ENCODE measurements at regions not wholly inside any gene's neighbourhood (a gene's known extent, or its start where the extent isn't known, plus 50 kb on each side); places are given as distances from the start of the nearest gene placed in this dataset.

DNA sequence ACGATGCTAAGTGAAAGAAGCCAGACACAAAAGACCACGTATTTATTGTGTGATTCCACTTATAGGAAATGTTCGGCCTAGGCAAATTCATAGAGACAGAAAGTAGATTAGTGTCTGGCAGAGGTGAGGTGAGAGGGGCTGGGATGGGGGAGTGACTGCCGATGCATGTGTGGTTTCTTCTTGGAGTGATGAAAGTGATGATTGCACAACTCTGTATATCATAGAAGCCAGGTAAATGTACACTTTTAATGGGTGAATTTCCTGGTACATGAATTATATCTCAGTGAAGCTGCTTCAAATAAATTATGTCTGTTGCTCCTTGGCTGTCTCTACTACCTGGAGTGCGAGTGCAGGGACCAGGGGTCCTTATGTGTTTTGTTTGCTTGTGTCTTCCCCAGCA lies 76.2 kb upstream of the PTCH1 start (continued):
- TF ChIP-seq CTCF (conservative IDR thresholded peaks at IDR 0.05; ENCODE audit: low read depth in 2 of 2) (no peak), STAT1 (IDR thresholded peaks at IDR 0.05; ENCODE audit: unreplicated experiment) (no peak), ZNF331 (CRISPR knock-in tag; IDR thresholded peaks at IDR 0.05; ENCODE audit: low read depth) (no peak)

GRCh38 chr9:95588724-95589588 lies 72.2 kb upstream of the PTCH1 start:
- Histone ChIP-seq H3F3A (replicated peaks; ENCODE audit: low read depth) (no peaks in the 10 kb centered on the region), H3K27ac (ENCODE audit: low read depth) (no peak overlapping the region), H3K27me3 (ENCODE audit: insufficient read depth) (no peaks in the 10 kb centered on the region), H3K79me2 (replicated peaks; ENCODE audit: insufficient read depth) (no peaks in the 10 kb centered on the region), H3K4me2 (no peak overlapping the region), H3K4me3 (no peak overlapping the region), H3K36me3 (ENCODE audit: insufficient read depth) (no peaks in the 10 kb centered on the region), H3K4me1 (ENCODE audit: insufficient read depth) (peaks cover 8% of the 10 kb centered on the region), H2AFZ (no peak overlapping the region), H3K9me2 (ENCODE audit: insufficient read depth) (no peaks in the 10 kb centered on the region), H4K20me1 (replicated peaks; ENCODE audit: insufficient read depth) (no peaks in the 10 kb centered on the region)
- Mint-ChIP-seq H3K27me3 (ENCODE audit: insufficient read depth, low read depth, poor library complexity) (peaks cover 16% of the 10 kb centered on the region), H3K9me3 (no peaks in the 10 kb centered on the region; the same call in 2 of the 3 replicates), H3K4me1 (peaks cover 7% of the 10 kb centered on the region), H3K36me3 (ENCODE audit: low read depth) (no peaks in the 10 kb centered on the region), H3K27ac (no peak overlapping the region), H3K4me3 (no peak overlapping the region)
- no peak for TF ChIP-seq JUNB (IDR thresholded peaks at IDR 0.05; ENCODE audit: unreplicated experiment)
- TF ChIP-seq, protein P1, sequence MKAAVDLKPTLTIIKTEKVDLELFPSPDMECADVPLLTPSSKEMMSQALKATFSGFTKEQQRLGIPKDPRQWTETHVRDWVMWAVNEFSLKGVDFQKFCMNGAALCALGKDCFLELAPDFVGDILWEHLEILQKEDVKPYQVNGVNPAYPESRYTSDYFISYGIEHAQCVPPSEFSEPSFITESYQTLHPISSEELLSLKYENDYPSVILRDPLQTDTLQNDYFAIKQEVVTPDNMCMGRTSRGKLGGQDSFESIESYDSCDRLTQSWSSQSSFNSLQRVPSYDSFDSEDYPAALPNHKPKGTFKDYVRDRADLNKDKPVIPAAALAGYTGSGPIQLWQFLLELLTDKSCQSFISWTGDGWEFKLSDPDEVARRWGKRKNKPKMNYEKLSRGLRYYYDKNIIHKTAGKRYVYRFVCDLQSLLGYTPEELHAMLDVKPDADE (IDR thresholded peaks at IDR 0.05): no peak
- no peak for TF ChIP-seq POLR2AphosphoS5 (IDR thresholded peaks at IDR 0.05; ENCODE audit: low read depth)
- TF ChIP-seq, protein P2, sequence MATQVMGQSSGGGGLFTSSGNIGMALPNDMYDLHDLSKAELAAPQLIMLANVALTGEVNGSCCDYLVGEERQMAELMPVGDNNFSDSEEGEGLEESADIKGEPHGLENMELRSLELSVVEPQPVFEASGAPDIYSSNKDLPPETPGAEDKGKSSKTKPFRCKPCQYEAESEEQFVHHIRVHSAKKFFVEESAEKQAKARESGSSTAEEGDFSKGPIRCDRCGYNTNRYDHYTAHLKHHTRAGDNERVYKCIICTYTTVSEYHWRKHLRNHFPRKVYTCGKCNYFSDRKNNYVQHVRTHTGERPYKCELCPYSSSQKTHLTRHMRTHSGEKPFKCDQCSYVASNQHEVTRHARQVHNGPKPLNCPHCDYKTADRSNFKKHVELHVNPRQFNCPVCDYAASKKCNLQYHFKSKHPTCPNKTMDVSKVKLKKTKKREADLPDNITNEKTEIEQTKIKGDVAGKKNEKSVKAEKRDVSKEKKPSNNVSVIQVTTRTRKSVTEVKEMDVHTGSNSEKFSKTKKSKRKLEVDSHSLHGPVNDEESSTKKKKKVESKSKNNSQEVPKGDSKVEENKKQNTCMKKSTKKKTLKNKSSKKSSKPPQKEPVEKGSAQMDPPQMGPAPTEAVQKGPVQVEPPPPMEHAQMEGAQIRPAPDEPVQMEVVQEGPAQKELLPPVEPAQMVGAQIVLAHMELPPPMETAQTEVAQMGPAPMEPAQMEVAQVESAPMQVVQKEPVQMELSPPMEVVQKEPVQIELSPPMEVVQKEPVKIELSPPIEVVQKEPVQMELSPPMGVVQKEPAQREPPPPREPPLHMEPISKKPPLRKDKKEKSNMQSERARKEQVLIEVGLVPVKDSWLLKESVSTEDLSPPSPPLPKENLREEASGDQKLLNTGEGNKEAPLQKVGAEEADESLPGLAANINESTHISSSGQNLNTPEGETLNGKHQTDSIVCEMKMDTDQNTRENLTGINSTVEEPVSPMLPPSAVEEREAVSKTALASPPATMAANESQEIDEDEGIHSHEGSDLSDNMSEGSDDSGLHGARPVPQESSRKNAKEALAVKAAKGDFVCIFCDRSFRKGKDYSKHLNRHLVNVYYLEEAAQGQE (IDR thresholded peaks at IDR 0.05; ENCODE audit: unreplicated experiment): no peak
- TF ChIP-seq ZNF114 (CRISPR knock-in tag; IDR thresholded peaks at IDR 0.05): no peak
- TF ChIP-seq EZH2 (IDR thresholded peaks at IDR 0.05; ENCODE audit: low read depth, unreplicated experiment): no peak
- no peak for DNase-seq (ENCODE audit: low spot score)
- no peak for ATAC-seq

All from GM23338 (cell line).